PC-9 (cell line): ENCODE measurements at regions not wholly inside any gene's neighbourhood (a gene's known extent, or its start where the extent isn't known, plus 50 kb on each side); places are given as distances from the start of the nearest gene placed in this dataset.
"Not testable (repeated sequence)": the region's sequence is repeated elsewhere in the genome, so short reads cannot be mapped to it uniquely, and the experiment has no call there.

ENCODE experiments used
- CTCF ChIP-seq: fragments of 200-600 bp; sonication (generic); conservative IDR thresholded peaks from 2 replicates; pipeline ENCODE4 v1.6.1; 2017; ENCODE audit warnings: mixed run types, antibody characterized with exemption, mild to moderate bottlenecking, moderate library complexity
- EZH2 ChIP-seq: fragments of 200-600 bp; sonication (generic); IDR thresholded peaks from 2 replicates; pipeline ENCODE4 v1.8.0; 2017; ENCODE audit warnings: antibody characterized with exemption, low read depth

DNA sequence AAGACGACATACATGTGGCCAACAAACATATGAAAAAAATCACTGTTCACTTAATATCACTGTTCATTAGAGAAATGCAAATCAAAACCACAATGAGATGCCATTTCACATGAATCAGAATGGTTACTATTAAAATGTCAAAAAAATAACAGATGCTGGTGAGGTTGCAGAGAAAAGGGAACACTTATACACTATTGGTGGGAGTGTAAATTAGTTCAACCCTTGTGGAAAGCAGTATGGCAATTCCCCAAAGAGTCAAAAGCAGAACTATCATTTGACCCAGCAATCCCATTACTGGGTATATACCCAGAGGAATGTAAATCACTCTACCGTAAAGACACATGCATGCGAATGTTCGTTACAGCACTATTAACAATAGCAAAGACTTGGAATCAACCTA is 152.0 kb downstream of the TENT5A start:
- not testable (repeated sequence) for TF ChIP-seq CTCF, EZH2
